HAP-1 (cell line): ENCODE measurements at regions not wholly inside any gene's neighbourhood (a gene's known extent, or its start where the extent isn't known, plus 50 kb on each side); places are given as distances from the start of the nearest gene placed in this dataset.
"Not testable (repeated sequence)": the region's sequence is repeated elsewhere in the genome, so short reads cannot be mapped to it uniquely, and the experiment has no call there.

Source experiments
- DNase-seq, 2 experiments: peaks; one replicate each; pipeline ENCODE4 v3.0.0-alpha.2; 2016 to 2020; ENCODE audit warnings: low spot score in 2 of 2
- H3K27me3 ChIP-seq: fragments of 250-450 bp; sonication (Bioruptor Pico); 2 replicates; pipeline ENCODE4 v1.5.1; 2020; ENCODE audit warnings: low read depth, mild to moderate bottlenecking, moderate library complexity
- H3K36me3 ChIP-seq: fragments of 250-450 bp; sonication (Bioruptor Pico); replicated peaks from 2 replicates; pipeline ENCODE4 v1.5.1; 2020; ENCODE audit warnings: mild to moderate bottlenecking
- H3K4me1 ChIP-seq: fragments of 250-450 bp; sonication (Bioruptor Pico); 2 replicates; pipeline ENCODE4 v1.5.1; 2020; ENCODE audit warnings: mild to moderate bottlenecking
- H3K4me3 ChIP-seq: fragments of 250-450 bp; sonication (Bioruptor Pico); 2 replicates; pipeline ENCODE4 v1.5.1; 2020; ENCODE audit warnings: mild to moderate bottlenecking, moderate library complexity
- H3K9me3 ChIP-seq: fragments of 250-450 bp; sonication (Bioruptor Pico); 2 replicates; pipeline ENCODE4 v1.5.1; 2020; ENCODE audit warnings: mild to moderate bottlenecking, moderate library complexity
- in situ Hi-C: fragments of 300-500 bp; cut with MboI; formaldehyde crosslinking; loops from 3 replicates; pipeline ENCODE4 v1.14.3; 2020; ENCODE audit warnings: low sequenced_read_pairs, inconsistent platforms, mixed read lengths

DNA sequence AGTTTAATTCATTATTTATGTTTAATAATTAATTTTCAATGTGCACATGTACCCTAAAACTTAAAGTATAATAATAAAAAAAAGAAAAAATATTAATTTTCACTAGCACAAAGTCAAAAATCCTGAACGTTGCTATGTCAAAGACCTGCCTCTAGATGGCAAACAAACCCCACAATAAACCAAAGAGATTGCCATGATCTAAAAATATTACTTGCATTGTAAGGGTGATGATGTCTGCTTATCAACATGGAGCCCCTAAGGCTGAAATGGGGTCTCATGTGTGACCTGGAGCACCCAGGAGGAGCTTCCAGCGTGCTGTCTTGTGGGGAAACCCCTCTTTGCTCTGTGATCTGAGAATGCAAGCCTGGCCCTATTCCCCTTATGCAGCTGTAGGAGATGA is 1259.3 kb downstream of the RPIA start:
- DNase-seq, H3K9me3 ChIP-seq, H3K4me3 ChIP-seq, H3K36me3 ChIP-seq, in situ Hi-C loops, H3K27me3 ChIP-seq, H3K4me1 ChIP-seq: not testable (repeated sequence)

DNA sequence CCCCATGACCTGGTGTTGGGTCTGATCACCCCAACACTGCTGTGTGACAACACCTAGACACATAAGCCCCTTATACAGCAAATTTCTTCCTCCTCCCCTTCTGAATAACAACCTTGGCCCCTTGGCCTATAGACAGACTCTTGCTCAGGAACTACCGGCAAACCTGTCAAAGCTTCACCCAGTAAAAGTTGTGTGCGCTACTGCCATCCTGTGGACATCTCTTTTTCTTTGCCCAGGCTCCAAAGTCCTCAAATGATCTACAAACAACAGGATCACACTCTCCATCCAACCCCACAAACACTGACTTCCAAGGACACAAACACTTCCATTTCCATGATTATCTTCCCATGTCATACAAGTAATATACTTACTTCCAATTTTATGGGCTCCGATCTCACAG is 1265.8 kb downstream of the RPIA start:
- in situ Hi-C loops, H3K9me3 ChIP-seq, H3K4me1 ChIP-seq, H3K36me3 ChIP-seq, H3K27me3 ChIP-seq, H3K4me3 ChIP-seq: not testable (repeated sequence)
- peak; percentile 2 to 25 for DNase-seq

DNA sequence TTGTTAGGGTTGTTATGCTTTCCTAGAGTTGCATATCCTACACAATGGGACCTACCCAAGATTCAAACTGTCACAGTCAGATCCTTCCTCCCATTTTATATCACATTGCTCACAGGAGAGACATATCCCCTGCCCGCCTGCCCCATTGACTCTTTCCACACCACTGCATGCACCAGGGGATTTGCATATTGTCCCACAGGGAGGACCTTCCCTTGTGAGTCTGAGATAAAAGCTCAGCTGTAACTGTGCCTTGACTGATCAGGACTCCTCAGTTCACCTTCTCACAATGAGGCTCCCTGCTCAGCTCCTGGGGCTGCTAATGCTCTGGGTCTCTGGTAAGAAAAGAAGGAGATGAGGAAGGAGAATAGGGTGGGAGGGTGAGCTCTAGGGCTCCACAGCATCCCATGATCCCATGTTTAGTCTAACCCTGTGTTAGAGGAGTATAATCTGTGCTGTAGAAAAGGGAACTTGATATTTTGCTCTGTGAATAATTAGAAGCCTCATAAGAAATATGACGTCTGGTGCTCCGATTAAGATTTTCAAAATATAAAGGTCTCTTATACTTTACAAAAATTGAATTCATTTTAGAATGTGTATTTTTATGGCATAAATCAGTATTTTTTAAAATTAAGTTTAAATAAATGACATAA is 1268.4 kb downstream of the RPIA start:
- H3K27me3 ChIP-seq, DNase-seq, H3K9me3 ChIP-seq, H3K4me1 ChIP-seq, H3K4me3 ChIP-seq, in situ Hi-C loops, H3K36me3 ChIP-seq: not testable (repeated sequence)

DNA sequence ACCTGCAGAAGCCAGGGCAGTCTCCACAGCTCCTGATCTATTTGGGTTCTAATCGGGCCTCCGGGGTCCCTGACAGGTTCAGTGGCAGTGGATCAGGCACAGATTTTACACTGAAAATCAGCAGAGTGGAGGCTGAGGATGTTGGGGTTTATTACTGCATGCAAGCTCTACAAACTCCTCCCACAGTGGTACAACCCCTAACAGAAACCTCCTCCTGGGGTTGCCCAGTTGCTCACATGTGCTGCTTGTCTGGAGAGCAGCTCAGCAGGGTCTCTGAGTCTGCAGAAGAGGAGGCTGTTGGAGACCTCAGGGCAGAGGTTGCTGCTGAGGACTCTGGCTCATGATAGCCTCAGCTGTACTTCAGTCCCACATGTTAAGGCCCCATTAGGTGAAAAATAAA is 1269.1 kb downstream of the RPIA start:
- H3K27me3 ChIP-seq, H3K4me1 ChIP-seq, DNase-seq, H3K4me3 ChIP-seq, in situ Hi-C loops, H3K36me3 ChIP-seq, H3K9me3 ChIP-seq: not testable (repeated sequence)

DNA sequence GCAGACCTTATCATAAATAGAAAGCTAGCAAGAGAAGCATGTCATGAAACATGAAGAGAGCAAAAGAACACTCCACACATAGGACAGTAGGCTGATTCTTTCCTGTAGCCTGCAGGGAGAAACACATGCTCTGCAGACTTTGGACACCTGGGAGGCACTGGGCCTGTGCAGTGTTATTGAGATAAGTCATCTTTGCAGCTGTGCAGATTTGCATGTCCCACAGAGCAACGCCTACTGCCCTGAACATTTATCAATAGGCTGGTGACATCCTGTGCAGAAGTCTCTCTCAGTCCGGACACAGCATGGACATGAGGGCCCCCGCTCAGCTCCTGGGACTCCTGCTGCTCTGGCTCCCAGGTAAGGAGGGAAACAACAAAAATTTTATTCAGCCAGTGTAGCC is 1277.1 kb downstream of the RPIA start:
- H3K9me3 ChIP-seq, H3K36me3 ChIP-seq, in situ Hi-C loops, H3K4me3 ChIP-seq, DNase-seq, H3K4me1 ChIP-seq, H3K27me3 ChIP-seq: not testable (repeated sequence)

DNA sequence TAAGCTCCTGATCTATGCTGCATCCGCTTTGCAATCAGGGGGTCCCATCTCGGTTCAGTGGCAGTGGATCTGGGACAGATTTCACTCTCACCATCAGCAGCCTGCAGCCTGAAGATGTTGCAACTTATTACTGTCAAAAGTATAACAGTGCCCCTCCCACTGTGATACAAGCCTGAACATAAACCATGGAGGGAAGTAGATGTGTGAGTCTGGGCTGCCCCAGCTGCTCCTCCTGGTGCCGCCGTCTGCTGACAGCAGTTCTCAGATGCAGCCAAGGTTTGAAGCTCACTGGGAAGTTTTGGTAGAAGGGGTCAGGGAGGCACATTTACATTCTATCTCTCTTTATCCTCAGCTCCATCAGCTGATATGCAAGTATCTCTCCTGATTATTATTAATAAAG is 1277.7 kb downstream of the RPIA start:
- in situ Hi-C loops, H3K27me3 ChIP-seq: not testable (repeated sequence)

DNA sequence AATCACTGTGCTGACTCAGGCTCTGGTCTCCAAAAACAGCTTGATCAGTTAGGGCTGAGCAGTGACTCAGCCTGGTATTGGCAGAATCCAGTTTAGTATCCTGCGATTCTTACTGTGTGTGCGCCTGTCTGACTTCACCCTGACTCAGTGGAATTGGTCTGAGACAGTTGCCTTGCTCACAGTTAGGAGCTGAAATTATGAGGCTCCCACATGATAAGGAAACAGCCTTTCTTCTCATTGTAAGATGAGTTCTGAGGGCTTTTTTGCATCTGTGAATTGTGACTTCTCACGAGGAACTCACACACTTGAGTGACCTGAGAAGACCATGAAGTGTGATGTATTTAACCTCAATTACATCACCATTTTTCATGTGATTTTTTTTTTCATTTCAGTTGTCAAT is 1282.4 kb downstream of the RPIA start:
- H3K4me1 ChIP-seq, H3K9me3 ChIP-seq, H3K36me3 ChIP-seq, H3K27me3 ChIP-seq, H3K4me3 ChIP-seq, in situ Hi-C loops, DNase-seq: not testable (repeated sequence)

More for the DNA sequence above, 1277.7 kb downstream of the RPIA start:
- H3K36me3 ChIP-seq, H3K9me3 ChIP-seq, DNase-seq, H3K4me3 ChIP-seq, H3K4me1 ChIP-seq: not testable (repeated sequence)

DNA sequence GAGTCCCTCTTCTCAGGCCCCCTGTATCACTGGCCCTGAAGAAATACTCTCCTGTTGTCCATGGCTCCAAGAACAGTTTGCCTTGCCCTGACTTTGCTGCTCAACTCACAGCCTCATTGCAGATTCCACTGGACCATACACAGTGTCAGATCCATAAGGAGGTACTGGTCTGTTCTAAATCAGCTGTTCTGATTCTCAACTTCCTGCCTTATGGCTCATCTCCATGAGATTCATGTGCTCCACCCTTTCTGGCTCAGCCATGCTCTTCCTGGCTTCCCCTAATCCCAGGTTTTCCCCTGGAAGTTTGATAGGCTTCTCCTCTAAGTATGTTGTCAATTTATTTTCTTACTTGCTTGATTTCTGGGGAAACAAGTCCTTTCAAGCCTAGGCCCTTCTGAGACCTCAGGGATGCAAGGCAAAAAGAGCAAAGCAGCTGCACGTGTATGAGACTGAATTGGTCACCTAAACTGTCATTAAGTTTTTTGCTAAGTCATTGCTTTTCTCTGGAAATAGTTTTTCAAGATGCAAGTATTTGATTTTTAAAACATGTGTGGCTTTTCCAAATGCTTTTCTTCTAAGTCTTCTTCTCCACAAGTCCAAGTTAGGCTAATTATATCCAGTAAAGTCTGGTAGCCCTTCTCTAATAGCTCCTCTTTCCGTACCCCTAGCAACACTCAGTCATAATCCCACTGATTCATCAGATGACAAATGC is 1288.5 kb downstream of the RPIA start:
- H3K27me3 ChIP-seq, H3K4me3 ChIP-seq, in situ Hi-C loops, DNase-seq, H3K9me3 ChIP-seq, H3K4me1 ChIP-seq, H3K36me3 ChIP-seq: not testable (repeated sequence)

DNA sequence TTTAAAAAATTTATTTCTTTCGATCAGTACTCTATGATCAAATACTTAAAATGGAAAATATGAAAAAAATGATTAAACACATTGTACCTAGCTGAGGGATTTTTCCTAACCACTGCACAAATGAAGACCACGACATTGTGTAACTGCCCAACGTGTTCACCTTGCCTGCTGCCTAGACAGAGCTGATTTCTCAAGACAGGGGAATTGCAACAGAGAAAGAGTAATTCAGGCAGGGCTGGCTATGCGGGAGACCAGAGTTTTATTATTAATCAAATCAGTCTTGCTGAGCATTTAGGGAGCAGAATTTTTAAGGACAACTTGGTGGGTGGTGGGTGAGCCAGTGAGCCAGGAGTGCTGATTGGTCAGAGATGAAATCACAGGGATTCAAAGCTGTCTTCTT is 1290.8 kb downstream of the RPIA start:
- not testable (repeated sequence) for H3K27me3 ChIP-seq

DNA sequence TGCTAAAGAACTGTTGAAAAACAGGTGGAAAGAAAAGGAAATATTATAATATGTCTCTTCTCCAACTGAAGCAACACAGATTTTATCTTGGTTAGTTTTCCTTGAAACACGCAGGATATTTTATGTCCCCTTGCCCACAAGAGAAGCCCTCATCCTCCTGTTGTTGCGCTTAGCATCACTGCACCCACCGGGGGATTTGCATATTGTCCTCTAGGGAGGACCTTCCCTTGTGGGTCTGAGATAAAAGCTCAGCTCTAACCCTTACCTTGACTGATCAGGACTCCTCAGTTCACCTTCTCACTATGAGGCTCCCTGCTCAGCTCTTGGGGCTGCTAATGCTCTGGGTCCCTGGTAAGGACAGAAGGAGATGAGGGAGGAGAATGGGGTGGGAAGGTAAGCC is 1294.2 kb downstream of the RPIA start:
- H3K27me3 ChIP-seq, DNase-seq, H3K4me3 ChIP-seq, H3K9me3 ChIP-seq, H3K36me3 ChIP-seq, H3K4me1 ChIP-seq, in situ Hi-C loops: not testable (repeated sequence)

More for the DNA sequence above, 1290.8 kb downstream of the RPIA start:
- H3K9me3 ChIP-seq, in situ Hi-C loops, DNase-seq, H3K4me3 ChIP-seq, H3K36me3 ChIP-seq, H3K4me1 ChIP-seq: not testable (repeated sequence)

DNA sequence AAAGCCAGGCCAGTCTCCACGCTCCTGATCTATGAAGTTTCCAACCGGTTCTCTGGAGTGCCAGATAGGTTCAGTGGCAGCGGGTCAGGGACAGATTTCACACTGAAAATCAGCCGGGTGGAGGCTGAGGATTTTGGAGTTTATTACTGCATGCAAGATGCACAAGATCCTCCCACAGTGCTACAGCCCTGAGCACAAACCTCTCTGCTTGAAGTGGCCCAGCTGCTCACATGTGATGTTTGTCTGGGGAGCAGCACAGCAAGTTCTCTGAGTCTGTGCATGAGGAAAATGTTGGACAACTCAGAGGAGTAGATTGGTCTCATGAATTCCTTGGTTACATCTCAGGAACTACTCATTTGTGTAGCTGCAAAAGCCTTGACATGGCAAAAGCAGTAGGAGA is 1295.1 kb downstream of the RPIA start:
- H3K36me3 ChIP-seq, DNase-seq, H3K4me3 ChIP-seq, H3K27me3 ChIP-seq, in situ Hi-C loops, H3K4me1 ChIP-seq, H3K9me3 ChIP-seq: not testable (repeated sequence)

DNA sequence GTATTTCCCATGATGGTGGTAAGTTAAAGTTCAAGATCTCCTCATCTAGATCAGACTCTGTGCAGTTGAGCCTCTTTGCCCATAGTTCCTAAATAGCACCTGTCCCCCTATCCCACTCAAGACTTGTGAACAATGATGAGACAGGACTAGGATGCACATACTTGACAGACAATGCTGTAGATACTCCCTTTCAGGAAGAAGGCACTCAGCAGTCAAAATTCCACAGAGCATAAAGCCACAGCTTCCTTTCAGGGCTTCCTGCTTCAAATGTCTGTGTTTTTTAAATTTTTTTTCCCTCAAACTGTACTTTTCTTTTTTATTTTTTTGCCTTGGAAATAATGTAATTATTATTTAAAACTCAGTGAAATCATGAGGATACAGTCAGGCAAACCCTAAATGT is 1305.3 kb downstream of the RPIA start:
- DNase-seq, H3K36me3 ChIP-seq, H3K4me3 ChIP-seq, H3K4me1 ChIP-seq, in situ Hi-C loops, H3K9me3 ChIP-seq, H3K27me3 ChIP-seq: not testable (repeated sequence)

DNA sequence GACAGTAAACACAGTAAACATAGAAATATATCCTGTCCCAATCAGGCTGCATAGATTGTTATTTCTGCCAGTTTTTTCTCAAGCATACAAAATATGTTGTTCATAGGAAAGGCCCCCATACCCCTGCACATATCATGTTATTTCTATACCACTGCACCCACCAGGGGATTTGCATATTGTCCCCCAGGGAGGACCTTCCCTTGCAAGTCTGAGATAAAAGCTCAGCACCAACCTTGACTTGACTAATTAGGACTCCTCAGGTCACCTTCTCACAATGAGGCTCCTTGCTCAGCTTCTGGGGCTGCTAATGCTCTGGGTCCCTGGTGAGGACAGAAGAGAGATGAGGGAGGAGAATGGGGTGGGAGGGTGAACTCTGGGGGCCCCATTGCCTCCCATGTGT is 1313.1 kb downstream of the RPIA start:
- DNase-seq, result not testable (repeated sequence)

DNA sequence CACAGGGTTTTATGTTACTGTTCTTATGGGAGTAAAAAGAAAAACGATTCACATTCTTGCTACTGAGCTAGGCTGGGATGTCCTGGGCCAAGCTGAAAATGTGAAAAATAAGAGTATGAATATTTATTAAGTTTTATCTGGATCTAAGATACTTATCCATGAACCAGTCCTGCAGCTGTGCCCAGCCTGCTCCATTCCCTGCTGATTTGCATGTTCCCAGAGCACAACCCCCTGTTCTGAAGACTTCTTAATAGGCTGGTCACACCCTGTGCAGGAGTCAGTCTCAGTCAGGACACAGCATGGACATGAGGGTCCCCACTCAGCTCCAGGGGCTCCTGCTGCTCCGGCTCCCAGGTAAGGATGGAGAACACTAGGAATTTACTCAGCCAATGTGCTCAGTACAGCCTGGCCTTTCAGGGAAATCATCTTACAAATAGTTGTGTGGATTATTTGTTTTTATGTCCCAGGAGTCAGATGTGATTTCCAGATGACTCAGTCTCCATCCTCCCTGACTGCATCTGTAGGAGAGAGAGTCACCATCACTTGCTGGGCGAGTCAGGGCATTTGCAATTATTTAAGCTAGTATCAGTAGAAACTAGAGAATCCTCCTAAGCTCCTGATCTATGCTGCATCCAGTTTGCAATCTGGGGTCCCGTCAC is 1319.1 kb downstream of the RPIA start:
- H3K4me1 ChIP-seq, DNase-seq, H3K36me3 ChIP-seq, H3K4me3 ChIP-seq, in situ Hi-C loops, H3K27me3 ChIP-seq, H3K9me3 ChIP-seq: not testable (repeated sequence)

More for the DNA sequence above, 1313.1 kb downstream of the RPIA start:
- H3K4me1 ChIP-seq, H3K9me3 ChIP-seq, in situ Hi-C loops, H3K27me3 ChIP-seq, H3K4me3 ChIP-seq, H3K36me3 ChIP-seq: not testable (repeated sequence)
